MM.1S (cell line): ENCODE measurements at regions not wholly inside any gene's neighbourhood (a gene's known extent, or its start where the extent isn't known, plus 50 kb on each side); places are given as distances from the start of the nearest gene placed in this dataset.

ENCODE experiments used
- CTCF ChIP-seq: fragments of 300-600 bp; sonication (generic); IDR thresholded peaks from 2 replicates; pipeline ENCODE4 v1.5.1; 2016; ENCODE audit warnings: antibody characterized with exemption, low read length, mixed read lengths
- EZH2 ChIP-seq: fragments of 300-600 bp; sonication (generic); optimal IDR thresholded peaks from 2 replicates; pipeline ENCODE3; 2017; ENCODE audit warnings: low read depth, mild to moderate bottlenecking, antibody characterized with exemption, low read length, mixed read lengths
- EZH2phosphoT487 ChIP-seq: fragments of 300-600 bp; sonication (generic); IDR thresholded peaks from 2 replicates; pipeline ENCODE4 v1.6.1; 2018; ENCODE audit warnings: antibody characterized with exemption, low read length

GRCh38 chr10:130894471-130894870 lies 417.1 kb downstream of the TCERG1L start:
- TF ChIP-seq EZH2 (no peak), CTCF (no peak), EZH2phosphoT487 (no peak)
